Stomach (tissue), 8 donors: ENCODE measurements at regions not wholly inside any gene's neighbourhood (a gene's known extent, or its start where the extent isn't known, plus 50 kb on each side); places are given as distances from the start of the nearest gene placed in this dataset.

Experiments
- DNase-seq, 2 donors: peaks; one replicate each; pipeline versions ENCODE4 v3.0.0 to v3.0.0-alpha.2; 2013 to 2019
- H3K27ac ChIP-seq, 5 donors: fragments of 200-600 bp in 4 of 5; sonication (generic) in 4 of 5; one replicate each; pipeline ENCODE4 v1.5.1; 2013 to 2019; ENCODE audit warnings: mild to moderate bottlenecking in 1 of 5, moderate library complexity in 1 of 5
- H3K27me3 ChIP-seq, 3 donors: fragments of 200-600 bp; sonication (generic); one replicate each; pipeline ENCODE4 v1.5.1; 2017 to 2019; ENCODE audit warnings: mixed run types in 1 of 3
- H3K36me3 ChIP-seq, 4 donors: fragments of 200-600 bp; sonication (generic); 1 replicate in 3 of 4; 2 replicates in 1 of 4; pipeline ENCODE4 v1.5.1; 2016 to 2019
- H3K4me1 ChIP-seq, 4 donors: fragments of 200-600 bp; sonication (generic); one replicate each; pipeline ENCODE4 v1.5.1; 2016 to 2019
- H3K4me3 ChIP-seq, 4 donors: fragments of 200-600 bp; sonication (generic) in 3 of 4; one replicate each; pipeline ENCODE4 v1.5.1; 2016 to 2019; ENCODE audit warnings: mild to moderate bottlenecking in 1 of 4
- H3K9me3 ChIP-seq, 4 donors: fragments of 200-600 bp; sonication (generic); one replicate each; pipeline ENCODE4 v1.5.1; 2016 to 2019
- CTCF ChIP-seq, 7 experiments: fragments of 450-650 bp in 4 of 7; fragments of 200-600 bp in 3 of 7; sonication (generic) in 3 of 7; IDR thresholded peaks; one replicate each; pipeline ENCODE4 v1.5.1; 2016 to 2019; ENCODE audit warnings: antibody characterized with exemption in 7 of 7, control low read depth in 2 of 7, mild to moderate bottlenecking in 1 of 7
- EP300 ChIP-seq: sonication (generic); formaldehyde crosslinking; IDR thresholded peaks from one replicate; pipeline ENCODE4 v1.6.1; 2017; ENCODE audit warnings: antibody characterized with exemption
- POLR2A ChIP-seq, 4 donors: fragments of 450-650 bp; IDR thresholded peaks; one replicate each; pipeline ENCODE4 v1.6.1; 2016; ENCODE audit warnings: antibody characterized with exemption in 4 of 4, control low read depth in 2 of 4, mild to moderate bottlenecking in 1 of 4, moderate library complexity in 1 of 4
- POLR2AphosphoS5 ChIP-seq, 3 donors: sonication (generic); formaldehyde crosslinking; IDR thresholded peaks; one replicate each; pipeline ENCODE4 v1.6.1; 2016; ENCODE audit warnings: antibody characterized with exemption in 3 of 3
- WGBS, 5 donors: extraction: QIAGEN DNeasy Blood & Tissue Kit in 3 of 5; methylation state at CpG; one replicate each; pipeline versions ENCODE4 v1.1.5 to v1.1.7; 2013 to 2018; 5-methylcytosine and 5-hydroxymethylcytosine counted together
- intact Hi-C: fragments of 100-400 bp; cut with DNase I; formaldehyde crosslinking; loops from one replicate; pipeline ENCODE4 v1.15.1; 2023; ENCODE audit warnings: low total_unique reads
- donor health status: healthy with polysubstance abuse.
- donor health status: Bipolar disorder and iron deficiency.
- donor health status: healthy.

DNA sequence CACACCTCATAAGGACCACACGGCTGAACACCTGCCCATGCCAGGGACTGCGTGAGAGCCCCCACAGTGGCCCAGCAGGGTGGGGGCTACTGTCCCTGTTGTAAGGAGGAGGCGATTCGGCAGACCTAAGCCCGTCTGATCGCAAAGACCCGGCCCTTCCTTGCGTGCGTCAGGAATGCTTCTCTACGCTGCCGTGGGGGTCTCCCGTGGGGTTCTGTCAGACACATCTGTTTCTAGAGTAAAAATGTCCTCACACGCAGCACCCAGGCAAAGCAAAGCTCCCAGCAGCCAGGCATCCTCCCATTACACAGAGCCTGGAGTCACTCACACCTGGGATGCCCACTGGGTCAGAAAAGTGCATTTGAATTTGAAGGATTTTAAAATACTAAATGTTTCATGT is 147.7 kb upstream of the SOX1 start:
- no peak for DNase-seq
- Histone ChIP-seq H3K9me3 (no peaks in the 10 kb centered on the region), H3K4me3 (no peak overlapping the region), H3K4me1 (no peaks in the 10 kb centered on the region), H3K27ac (no peak overlapping the region), H3K36me3 (no peaks in the 10 kb centered on the region), H3K27me3 (peaks cover 0 to 47% (median 14%) of the 10 kb centered on the region in 3 donors)
- TF ChIP-seq CTCF (IDR thresholded peaks at IDR 0.05) (no peak), EP300 (no peak), POLR2AphosphoS5 (IDR thresholded peaks at IDR 0.05) (no peak), POLR2A (IDR thresholded peaks at IDR 0.05) (no peak)
- intact Hi-C loops: no loop called here
- 81 to 91% (median 88%) methylated on average over 11 to 13 of the region's 13 CpGs for WGBS, 5 donors

DNA sequence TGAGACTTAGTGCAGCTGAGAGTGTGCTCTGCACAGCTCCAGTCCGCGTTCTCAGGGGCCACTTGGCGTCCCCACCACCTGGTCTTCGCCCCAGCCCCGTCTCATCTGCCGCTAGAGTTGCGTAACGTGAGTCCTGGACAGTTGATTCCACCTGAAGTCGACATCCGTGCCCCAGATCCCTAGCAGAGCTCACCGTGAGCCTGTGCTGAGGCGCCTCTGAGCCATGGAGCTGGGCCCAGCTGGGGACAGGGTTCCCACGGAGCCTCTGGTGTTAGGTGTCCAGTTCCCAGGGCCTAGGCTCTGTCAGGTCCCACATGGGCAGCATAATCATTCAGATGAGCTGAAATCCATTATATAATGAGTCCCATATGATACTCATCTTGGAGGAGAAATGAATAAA is 147.1 kb upstream of the SOX1 start:
- TF ChIP-seq CTCF (IDR thresholded peaks at IDR 0.05): no peak
- no peak for TF ChIP-seq POLR2A (IDR thresholded peaks at IDR 0.05)
- no peak for TF ChIP-seq POLR2AphosphoS5 (IDR thresholded peaks at IDR 0.05)
- TF ChIP-seq EP300: no peak
- Histone ChIP-seq H3K27me3 (peaks cover 0 to 47% (median 14%) of the 10 kb centered on the region in 3 donors), H3K36me3 (no peaks in the 10 kb centered on the region), H3K4me1 (no peaks in the 10 kb centered on the region), H3K27ac (no peak overlapping the region), H3K9me3 (no peaks in the 10 kb centered on the region), H3K4me3 (no peak overlapping the region)
- WGBS, 5 donors: 58 to 85% (median 76%) methylated on average over 8 to 13 of the region's 13 CpGs
- DNase-seq: no peak
- intact Hi-C loops: no loop called here

GRCh38 chr13:111920306-111920931 is 146.5 kb upstream of the SOX1 start:
- intact Hi-C loops: no loop called here
- 76 to 82% (median 81%) methylated on average over 20 to 21 of the region's 21 CpGs for WGBS, 5 donors
- Histone ChIP-seq H3K36me3 (no peaks in the 10 kb centered on the region), H3K4me3 (no peak overlapping the region), H3K27me3 (peaks cover 0 to 48% (median 14%) of the 10 kb centered on the region in 3 donors), H3K9me3 (no peaks in the 10 kb centered on the region), H3K27ac (no peak overlapping the region), H3K4me1 (no peaks in the 10 kb centered on the region)
- TF ChIP-seq CTCF (IDR thresholded peaks at IDR 0.05) (no peak), POLR2AphosphoS5 (IDR thresholded peaks at IDR 0.05) (no peak), POLR2A (IDR thresholded peaks at IDR 0.05) (no peak), EP300 (no peak)
- DNase-seq: peak in 1 of 2 donors; percentile 11

DNA sequence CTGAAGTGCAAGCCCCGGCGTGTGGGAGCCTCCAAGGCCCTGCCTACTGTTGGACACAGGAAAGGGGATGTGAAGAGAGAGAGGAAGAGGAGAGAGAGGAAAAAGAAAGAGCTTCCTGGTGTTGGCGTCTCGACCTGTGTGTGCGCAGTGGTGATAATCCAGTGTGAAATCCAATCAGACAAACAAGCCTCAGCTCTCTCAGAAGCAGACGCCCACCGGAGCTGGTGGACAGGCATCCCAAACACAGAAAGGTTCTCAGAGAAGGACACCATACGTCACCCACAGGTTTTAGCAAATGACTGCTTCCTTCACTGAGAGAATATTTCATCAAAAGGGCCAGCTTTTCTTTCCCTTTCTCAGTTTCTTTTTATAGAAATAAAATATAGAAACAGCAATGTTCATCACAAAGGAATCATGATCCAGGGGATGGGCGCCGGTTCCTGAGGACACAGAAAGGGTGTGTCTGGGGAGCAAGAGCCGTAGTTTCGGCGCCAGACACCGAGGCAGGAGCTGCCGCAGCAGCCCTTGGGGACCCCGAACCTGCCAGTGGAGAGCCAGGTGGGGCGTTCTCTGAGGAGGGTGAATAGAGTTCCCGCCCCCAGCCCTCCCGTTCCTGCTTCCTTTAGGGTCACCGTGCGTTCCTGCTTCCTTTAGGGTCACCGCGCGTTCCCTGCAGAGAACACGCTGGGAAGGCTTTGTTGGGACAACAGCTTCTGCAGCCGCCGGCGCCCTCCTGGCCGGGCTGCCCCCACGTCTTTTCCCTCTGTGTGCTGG is 145.8 kb upstream of the SOX1 start:
- Histone ChIP-seq H3K4me3 (no peak overlapping the region), H3K9me3 (no peaks in the 10 kb centered on the region), H3K4me1 (no peaks in the 10 kb centered on the region), H3K27me3 (peaks cover 0 to 52% (median 14%) of the 10 kb centered on the region in 3 donors), H3K36me3 (no peaks in the 10 kb centered on the region), H3K27ac (no peak overlapping the region)
- intact Hi-C loops: no loop called here
- WGBS, 5 donors: 37 to 42% (median 39%) methylated on average over 16 to 30 of the region's 30 CpGs
- no peak for TF ChIP-seq POLR2AphosphoS5 (IDR thresholded peaks at IDR 0.05)
- peak in 1 of 2 donors; percentile 13 for DNase-seq

DNA sequence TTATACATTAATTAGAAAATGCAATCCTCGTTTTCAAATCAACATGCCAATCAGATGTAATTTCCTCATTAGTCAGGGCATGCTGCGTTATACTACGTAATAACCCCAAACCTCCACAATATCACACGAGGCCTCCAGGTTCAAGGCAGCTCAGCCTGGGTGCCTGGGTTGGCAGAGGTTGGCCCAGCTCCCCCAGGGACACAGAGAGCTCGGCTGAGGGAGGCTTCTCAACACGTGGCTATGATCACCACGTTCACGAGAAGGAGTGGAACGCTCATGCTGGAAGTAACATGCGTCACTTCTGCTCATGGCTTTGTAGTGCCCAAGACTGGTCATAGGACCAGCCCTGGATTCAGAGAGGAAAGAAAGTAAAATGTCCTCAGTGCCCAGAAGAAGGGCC is 144.9 kb upstream of the SOX1 start:
- intact Hi-C loops: no loop called here
- Histone ChIP-seq H3K27me3 (peaks cover 0 to 61% (median 14%) of the 10 kb centered on the region in 3 donors), H3K36me3 (no peaks in the 10 kb centered on the region), H3K9me3 (no peaks in the 10 kb centered on the region), H3K27ac (no peak overlapping the region), H3K4me1 (no peaks in the 10 kb centered on the region), H3K4me3 (no peak overlapping the region)
- WGBS, 5 donors: 67 to 83% (median 77%) methylated on average over 10 of the region's 10 CpGs
- no peak for DNase-seq
- no peak for TF ChIP-seq POLR2AphosphoS5 (IDR thresholded peaks at IDR 0.05)
